C4-2B (cell line): ENCODE measurements at regions not wholly inside any gene's neighbourhood (a gene's known extent, or its start where the extent isn't known, plus 50 kb on each side); places are given as distances from the start of the nearest gene placed in this dataset.

ENCODE experiments used
- ZFX ChIP-seq: fragments of 450-650 bp; IDR thresholded peaks from 2 replicates; pipeline ENCODE4 v1.6.1; 2017
- TF ChIP-seq, protein P1 (sequence below): fragments of 450-650 bp; conservative IDR thresholded peaks from 2 replicates; pipeline ENCODE4 v1.5.1; 2017; ENCODE audit warnings: mild to moderate bottlenecking

DNA sequence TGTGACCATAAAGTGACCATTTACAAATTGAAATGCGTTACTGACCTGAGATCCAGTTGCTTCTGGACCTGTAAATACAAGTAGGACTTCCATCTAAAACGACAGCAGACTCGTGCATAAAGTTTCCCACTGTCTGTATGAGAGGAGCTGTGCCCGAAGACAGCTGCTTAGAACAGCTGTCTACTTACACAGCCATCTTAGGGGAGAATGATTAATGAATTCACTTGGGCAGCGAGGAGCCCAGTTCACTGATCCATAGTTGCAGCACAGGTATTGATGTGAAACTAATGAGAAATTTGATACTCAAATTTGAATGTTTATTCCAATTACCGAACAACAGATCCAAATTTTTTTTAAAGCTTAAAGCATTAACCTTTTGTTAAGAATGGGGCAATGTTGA, 748.1 kb downstream of the NR2F2 start:
- TF ChIP-seq, protein P1, sequence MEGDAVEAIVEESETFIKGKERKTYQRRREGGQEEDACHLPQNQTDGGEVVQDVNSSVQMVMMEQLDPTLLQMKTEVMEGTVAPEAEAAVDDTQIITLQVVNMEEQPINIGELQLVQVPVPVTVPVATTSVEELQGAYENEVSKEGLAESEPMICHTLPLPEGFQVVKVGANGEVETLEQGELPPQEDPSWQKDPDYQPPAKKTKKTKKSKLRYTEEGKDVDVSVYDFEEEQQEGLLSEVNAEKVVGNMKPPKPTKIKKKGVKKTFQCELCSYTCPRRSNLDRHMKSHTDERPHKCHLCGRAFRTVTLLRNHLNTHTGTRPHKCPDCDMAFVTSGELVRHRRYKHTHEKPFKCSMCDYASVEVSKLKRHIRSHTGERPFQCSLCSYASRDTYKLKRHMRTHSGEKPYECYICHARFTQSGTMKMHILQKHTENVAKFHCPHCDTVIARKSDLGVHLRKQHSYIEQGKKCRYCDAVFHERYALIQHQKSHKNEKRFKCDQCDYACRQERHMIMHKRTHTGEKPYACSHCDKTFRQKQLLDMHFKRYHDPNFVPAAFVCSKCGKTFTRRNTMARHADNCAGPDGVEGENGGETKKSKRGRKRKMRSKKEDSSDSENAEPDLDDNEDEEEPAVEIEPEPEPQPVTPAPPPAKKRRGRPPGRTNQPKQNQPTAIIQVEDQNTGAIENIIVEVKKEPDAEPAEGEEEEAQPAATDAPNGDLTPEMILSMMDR, result no peak
- TF ChIP-seq ZFX, result no peak
